ENCODE measurements at regions not wholly inside any gene's neighbourhood (a gene's known extent, or its start where the extent isn't known, plus 50 kb on each side); places are given as distances from the start of the nearest gene placed in this dataset.
A peak's percentile ranks its signal among the peaks of the same experiment; 100 is the strongest.
"Not testable (repeated sequence)": the region's sequence is repeated elsewhere in the genome, so short reads cannot be mapped to it uniquely, and the experiment has no call there.

DNA sequence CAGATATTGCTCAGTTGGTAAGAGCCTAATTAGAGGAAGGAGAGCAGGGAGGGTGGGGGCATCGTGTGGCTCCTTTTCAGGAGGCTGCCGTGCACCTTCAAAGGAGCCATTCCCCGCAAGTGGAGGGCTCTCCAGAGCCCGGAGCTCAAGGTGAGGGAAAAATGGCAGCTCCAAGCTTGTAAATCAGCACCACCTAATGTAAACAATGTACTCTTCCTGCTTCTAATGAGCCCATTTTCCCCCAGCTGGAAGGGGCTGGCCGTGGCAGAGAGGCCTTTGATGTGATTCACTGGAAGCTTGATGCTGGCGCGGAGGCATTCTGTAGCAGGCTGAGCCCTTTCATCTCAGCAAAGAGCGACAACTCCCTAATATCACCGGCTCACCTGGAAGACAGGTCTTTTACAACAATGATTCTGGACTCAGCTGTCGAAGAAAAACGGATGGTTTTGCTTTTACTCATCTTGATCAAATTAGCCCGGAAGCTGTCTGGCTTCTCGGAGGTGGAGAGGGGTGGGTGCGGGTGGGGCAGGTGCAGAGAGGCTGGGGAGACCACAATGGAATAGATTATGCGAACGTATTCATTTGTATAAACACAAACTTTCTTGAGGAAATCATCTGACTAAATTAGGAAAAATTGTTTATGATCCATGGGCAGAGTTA is 112.5 kb downstream of the RRAGC start:
- ATAC-seq, result no peak

DNA sequence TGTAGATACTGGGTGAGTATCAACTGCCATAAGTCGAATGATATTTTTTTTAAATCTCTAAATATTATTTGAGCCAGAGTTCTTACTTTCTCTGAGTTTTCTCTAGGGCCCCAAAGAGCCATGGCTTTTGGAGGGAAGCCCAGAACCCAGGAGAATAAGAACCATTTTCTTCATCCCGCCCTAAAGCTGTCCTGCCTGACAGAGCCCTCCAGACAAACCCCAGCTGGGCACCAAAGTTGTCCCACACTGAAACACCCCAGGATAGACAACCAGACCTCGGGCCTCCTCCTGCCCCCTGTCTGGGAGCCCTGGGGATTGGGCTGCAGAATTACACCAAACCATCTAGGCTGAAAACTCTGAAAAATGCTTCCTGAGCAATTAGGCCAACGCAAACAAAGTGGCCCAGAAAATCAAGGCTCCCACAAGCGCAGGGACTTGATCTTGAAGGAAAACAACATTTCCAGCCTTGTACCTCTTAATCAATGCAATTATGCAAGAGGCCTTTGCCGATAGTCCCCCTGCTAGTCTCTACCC is 113.1 kb downstream of the RRAGC start:
- no peak for ATAC-seq

DNA sequence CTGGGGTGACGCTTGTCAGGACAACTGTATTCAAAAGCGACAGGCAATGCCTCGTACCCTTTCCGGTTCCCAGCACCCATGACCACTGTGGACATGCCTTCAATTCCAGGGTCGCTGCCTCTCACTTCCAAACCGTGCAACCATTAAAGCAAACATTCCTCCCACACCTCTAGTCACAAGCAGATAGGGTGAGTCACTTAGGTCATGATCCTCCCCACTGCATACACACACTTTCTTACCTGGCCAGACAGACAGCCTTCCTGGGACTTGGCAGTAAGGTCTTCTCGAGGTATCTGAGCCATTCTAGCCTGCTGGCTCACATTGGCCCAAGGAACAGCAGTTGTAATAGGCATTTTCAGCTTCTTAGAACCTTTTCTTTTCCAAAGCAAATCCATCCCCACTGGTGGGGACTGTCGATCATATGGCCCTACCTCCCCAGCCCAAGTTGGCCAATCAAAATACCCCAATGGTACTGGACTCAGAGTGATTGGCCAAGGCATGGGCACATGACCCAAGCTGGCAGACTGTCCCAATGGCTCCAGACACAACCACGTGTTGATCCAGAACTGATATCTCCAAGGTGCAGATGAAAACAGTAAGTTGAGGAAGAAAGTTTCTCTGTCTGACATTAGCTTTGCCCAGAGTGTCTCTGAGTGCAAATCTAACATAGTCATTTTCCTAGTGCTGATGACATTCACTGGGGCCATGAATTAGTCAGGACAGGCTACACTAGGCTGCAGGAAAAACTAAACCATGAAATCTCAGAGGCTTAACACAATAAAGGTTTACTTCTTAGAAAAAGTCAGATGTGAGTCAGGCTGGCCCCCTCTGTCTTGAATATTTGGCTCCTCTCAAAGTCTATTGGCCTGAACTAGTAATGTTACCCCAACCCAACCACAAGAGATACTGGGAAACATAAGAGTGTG is 113.8 kb downstream of the RRAGC start:
- peak; percentile 77 to 82 for ATAC-seq

DNA sequence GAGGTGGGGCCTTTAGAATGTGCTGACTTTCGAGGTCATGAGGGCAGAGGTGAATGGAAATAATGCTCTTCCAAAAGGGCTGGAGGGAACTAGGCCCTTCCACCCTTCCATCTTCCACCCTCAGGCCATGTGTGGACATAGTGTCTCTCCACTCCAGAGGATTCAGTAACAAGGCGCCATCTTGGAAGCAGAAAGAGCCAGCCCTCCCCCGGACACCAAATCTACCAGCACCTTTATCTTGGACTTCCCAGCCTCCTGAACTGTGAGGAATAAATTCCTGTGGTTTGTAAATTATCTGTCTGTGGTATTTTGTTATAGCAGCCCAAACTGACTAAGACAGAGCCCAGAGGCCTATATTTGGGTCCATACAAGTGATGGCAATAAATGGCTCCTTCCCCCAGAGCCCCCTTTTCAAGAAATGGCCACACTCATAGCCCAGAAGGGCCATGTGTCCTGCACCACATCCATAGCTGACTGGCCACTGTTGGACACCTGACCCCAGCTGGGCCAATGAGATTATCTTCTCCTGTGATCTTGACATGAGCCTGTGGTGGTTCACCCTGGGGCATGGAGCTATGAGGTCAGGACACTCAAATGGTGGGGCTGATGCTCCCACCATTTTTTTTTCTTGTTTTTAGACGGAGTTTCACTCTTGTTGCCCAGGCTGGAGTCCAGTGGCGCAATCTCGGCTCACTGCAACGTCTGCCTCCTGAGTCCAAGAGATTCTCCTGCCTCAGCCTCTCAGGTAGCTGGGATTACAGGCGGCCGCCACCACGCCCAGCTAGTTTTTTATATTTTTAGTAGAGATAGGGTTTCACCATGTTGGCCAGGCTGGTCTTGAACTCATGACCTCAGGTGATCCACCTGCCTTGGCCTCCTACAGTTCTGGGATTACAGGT is 114.9 kb downstream of the RRAGC start:
- no peak for ATAC-seq

DNA sequence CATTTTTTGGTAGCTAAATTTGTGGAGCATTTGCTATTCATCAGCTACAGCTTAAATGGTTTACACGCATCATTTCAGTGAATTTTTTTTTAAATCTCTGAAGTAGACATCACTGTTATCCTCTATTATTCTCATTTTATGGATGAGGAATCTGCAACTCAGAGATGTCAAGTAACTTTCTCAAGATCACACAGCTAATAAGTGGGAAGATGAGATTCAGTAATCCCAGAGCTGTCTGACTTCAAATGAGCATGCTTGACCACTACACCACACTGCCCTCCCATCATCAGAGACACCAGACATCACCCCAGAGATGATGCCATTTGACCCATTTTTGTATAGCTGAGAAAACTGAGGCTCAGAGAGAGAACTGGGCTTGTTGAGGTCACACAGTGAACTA is 116.4 kb downstream of the RRAGC start:
- no peak for ATAC-seq

DNA sequence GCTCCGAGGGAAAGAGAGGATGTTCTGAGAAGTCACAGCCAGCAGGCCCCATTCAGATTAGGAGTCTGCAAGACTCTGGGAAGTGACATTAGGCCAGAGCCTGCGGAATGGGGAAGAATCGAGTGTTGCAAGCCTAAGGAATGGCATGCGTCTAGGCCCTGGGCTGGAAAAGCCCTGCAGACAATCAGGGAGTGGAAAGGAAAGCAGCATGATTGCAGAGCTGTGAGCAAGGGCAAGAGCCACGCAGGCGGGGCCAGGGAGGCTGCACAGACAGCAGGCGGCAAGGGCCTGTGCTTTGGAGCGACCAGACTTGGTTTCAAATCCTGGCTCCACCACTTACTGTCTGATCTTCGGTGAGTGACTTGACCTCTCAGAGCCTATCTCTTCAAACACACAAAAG is 118.2 kb downstream of the RRAGC start:
- no peak for ATAC-seq

DNA sequence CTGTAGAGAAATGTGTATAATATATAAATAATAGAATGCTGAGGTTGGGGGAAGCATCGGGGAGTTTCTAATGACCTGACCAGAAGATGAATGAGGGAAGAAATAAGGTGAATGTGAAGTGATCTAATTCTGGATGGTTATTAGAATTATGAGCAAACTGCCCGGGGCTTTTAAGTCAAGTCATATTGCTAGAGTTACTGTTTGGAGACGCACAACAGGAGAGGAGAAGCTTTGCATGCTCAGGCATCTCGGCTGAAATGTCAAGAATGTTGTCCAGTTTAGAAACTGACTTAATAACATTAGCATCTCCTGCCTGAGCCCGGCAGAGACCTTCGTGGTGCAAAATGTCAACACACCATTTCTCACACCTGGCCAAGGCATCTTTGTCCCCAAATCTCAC is 119.1 kb downstream of the RRAGC start:
- ATAC-seq, result no peak

DNA sequence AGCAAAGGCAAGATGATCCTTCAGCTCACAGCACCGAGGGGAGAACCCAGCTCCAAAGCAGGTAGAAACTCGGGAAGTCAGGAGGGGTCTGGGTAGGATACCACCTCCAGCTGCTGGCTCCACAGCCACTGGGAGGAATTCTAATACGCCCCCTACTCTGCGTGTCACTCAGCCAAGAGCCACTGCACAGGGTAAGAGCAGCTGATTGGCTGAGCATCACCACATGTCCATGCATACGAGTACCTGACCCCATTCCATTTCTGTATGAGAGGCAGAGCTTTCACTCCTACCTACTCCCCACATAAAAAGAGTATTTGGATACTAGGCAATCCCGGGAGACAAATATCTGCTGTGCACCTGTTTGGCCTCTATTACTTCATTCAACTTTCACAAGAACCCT is 121.4 kb downstream of the RRAGC start:
- no peak for ATAC-seq

DNA sequence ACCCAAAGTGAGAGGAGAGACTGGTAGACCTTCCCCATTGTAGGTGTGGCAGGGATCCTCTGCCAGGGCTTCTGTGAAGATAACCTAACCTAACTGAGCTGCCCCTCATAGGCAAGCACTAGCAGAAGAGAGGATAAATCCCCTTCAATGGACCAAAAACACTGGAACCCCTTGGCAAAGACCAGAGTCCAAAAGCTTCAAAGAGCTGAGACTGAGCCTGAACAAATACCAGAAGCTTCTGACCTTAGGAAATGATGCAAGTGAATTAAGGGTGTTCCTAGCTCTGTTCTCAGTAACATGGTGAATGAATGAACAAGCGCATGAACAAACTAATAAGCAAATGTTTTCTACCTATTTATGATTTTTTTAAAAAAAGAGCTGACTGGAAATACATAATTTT is 123.2 kb downstream of the RRAGC start:
- ATAC-seq, result no peak

DNA sequence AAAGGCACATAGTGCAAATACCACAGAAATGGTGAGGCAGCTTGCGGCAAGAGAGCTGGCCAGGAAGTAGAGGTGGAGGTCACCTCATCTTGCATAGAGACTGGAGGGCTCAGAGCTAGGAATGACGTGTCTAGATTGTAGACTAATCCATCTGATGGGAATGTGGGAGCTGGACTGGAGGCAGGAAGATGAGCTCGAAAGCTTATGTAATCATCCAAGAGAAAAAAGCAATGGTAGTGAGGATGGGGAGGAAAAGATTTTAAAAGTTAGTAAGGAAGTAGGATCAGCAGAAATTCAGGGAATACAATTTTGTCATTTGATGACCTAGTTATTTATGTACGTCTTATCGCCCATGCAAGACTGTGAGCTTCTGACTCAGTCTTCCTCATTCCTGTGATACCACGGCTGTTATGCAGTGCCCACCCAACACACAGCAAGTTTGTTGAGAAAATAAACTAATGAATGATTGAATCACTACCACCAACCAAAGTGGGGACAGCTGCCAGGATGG is 123.9 kb downstream of the RRAGC start:
- no peak for ATAC-seq

DNA sequence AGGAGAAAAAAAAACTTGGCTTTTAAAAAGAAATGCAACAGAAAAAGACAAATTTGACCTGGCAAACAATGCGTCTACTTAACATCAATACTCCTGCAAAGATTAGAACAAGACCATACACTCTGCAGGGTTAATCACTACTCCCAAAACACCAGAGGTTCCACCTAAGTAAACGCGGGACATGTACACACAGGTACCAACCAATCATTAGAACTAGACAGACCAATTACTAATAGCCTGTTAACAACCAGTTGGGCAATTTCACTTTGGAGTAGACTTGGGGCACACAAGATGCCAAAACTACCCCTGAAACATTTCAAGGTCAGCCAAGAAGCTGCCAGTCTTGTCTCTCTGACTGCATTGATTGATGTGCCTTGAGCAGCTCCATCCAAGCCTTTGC is 125.8 kb downstream of the RRAGC start:
- ATAC-seq, result no peak

DNA sequence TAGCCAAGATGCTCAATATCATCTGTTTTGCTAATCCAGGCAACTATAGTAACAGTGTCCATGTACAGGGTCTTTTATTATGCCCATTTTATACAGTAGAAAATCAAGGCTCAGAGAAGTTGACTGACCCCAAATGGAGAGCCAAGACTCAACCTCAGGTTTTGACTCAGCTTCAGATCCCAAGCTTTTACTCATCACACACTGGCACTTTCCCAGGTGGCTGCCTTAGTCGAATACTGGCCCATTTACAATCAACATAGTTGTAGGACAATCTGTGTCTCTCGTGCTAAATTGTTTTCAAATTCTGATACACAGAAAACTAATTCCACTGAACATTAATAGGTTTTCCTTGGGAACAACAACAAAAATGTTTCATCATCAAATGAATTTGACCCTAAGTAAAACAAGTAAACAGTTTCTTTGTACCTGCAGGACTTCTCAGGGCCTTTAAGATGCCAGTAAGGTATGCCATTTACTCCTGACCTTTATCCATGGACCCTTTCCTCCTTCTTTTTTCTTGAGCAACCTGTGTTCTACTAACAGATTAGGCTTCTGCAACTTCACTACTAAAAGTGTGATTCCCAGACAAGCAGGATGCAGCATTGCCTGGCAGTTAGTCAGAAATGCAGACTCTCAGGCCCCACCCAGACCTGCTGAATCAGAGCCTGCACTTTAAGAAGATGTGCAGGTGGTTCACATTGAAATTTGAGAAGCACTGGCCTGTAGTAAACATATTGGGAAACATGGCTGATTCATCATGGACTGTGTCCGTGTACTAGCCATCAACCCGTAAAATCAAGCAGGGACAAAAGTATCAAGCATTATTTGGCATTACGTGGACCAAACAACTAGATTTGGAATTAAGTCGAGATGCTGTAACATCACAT is 128.8 kb downstream of the RRAGC start:
- ATAC-seq, result no peak

DNA sequence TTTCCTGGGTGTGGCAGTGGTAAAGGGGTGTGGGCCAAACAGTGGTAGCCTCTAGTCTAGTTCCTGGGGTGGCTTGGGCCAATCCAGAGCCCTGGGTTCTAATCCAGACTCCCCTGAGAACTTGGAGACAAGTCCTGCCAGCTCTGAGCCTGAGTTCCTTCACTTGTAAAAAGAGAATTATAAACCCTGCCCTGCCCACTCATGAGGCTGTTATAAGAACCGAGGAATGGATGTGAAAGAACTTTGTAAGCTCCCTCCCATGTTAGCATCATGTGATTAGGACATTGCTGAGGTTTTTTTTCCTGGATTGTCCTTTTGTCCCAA is 131.0 kb downstream of the RRAGC start:
- ATAC-seq, result no peak

DNA sequence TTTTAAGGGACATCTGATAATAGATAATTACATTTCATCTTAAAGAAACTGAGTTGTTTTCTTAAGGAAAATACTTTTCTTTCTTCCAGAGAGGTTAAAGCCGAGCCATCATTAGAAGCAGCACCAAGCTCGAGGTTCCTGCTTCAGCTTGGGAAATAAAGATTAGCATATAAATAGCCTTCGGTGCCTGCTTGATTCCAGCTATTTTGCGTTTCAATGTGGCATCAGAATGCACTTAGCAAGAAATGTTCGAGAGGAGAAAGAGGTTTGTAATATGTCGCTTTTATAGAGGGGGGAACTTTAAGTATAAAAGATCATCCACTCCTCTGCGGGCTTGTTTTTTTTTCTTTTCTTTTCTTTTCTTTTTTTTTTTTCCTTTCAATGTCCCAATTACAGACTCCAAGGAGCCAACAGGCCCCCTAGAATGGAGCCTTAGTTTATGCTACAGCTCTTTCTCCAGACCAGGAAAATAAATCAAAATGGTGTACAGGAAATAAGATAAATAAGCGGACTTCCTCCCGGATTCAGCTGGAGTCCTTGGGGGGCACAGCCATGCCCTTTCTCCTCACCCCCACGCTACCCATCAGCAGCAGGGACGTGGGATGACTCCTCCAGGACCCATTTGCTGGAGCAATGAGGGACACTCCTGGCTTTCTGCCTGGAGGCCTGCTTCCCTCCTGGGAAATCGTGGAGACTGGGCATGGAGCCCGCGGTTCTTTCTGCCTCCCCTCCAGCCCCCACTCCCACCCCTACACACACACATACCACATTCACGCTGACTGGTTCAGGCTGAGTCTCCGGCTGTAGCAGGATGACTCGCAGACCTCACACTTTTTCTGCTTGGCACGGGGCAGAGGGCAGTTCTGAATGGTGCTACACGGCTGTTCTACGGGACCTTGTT is 131.6 kb downstream of the RRAGC start:
- no peak for ATAC-seq

DNA sequence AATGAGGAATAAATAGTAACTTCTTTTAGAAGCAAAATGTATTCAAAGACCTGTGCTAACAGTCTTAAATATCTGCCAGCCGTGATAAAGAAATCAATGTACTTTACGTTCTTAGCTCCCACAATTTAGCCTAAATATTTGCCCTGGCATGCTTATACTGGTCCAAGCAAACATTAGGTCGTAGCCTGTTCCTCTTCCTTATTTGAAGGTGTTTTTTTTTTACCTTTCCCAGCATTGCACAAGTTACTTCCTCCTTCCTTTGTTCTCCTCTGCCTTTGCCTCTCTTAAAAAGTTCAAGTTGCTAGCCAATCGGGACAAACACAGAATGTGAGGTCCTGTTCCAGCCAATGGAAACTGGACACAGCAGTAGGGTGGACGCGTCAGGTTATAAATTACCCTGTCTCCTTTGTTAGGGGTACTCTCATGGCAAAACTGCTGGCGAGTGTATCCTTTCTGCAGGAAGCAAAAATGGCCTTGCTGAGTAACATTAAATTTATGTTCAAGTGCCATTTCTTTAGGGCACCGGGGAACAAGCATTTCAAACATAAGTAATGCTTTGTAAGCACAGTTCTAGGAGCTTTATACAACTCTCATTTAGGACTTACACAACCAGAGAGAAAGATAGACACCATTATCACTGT is 134.1 kb downstream of the RRAGC start:
- ATAC-seq, result not testable (repeated sequence)

DNA sequence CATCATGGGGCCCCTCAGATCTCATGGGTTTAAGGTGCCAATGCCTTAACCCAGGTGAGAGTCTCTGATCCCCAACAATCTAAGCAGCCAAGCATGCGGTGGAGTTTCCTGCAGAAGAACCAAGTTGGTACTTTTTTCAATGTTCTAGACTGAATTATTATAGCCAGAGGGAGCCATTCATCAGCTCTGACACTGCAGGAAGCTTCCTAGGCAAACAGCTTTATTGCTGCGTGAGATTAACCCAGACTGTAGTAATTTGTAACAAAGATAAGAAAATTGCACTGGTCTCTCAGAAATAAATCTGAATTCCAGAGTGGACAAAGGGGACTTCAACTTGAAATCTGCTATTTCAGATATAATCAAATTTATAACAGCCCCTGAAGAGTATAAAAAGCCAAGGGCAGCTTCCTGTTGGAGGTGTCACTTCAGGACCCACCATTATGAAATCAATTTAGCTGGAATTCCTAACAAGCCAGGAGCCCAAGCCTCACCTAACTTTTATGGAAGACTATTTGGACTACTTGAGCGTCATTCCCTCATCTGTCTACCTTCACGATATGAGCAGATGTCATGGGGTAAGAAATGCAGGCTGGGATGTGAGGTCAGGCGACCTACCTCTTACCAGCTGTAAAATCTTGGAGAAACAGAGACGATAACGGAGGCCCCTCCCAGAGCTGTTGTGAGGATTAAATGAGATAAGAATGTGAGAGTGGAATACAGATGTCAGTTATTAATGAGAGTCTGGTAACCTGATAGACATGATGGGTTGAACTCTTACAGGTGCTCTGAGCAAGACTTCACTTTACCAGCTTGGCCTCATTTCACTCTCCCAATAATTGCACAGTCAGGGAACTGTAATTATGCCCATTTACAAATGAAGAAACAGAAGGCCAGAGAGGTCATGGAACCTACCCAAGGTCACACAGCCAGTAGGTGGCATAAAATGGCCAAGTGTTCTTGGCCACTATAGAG is 135.1 kb downstream of the RRAGC start:
- ATAC-seq, result no peak

DNA sequence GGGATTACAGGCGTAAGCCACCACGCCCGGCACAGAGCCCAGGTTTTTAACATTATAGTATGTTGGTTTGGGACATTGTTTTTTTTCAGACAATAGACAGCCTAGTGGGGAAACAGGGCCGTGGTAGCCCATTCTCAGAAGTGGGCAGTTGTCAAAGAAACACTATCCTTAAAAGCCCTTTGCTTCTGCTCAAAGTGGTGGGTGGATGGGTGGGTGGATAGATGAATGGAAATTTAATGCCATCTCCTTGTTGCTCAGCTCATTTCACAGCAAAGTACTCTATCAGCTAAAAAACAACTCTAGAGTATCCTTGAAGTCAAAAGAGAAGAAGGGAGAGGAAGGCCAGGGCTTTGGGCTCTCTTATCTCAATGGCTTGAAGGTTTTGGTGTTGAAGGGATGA is 137.8 kb downstream of the RRAGC start:
- ATAC-seq, result no peak

DNA sequence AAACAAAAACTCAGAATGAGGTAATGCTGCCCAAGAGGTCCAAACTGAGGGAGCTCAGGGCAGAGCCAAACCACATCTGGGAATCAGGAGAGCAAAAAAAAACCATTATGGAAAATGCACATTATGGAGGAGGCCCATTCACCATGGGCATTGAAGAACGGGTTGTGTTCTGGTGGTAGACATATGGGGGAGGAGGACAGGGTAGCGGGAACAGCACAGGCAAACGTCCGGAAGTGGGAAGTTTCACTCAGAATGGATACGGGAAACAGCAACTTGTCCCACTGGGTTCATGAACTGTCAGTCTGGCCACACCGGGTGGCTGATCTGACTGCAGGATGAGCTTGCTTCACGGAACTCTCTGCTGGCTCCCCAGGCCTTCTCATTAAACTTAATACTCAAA is 139.7 kb downstream of the RRAGC start:
- no peak for ATAC-seq

DNA sequence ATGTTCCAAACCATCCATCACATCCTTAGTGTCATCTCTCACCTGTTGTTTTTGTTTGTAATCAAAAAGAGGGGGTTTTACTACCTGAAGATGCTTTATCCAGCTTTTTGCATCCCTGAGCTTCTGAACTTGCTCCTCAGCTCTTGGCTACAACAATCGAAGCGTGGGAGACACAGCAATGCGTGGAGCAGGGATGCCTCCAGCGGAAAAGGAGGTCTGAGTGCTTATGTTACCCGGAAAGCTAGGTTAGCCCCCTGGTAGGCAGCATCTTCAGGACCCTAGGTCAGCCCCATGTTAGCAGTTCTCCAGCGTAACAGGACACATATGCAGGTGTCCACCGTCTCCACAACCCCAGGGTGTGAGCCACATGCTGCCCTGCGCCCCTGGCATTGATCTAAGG is 141.5 kb downstream of the RRAGC start:
- ATAC-seq, result no peak
